Activated T-cell treated with anti-CD3 and anti-CD28 coated beads, Interleukin-2, amount 50 U/mL, for 1 hour (primary cell): ENCODE measurements at regions not wholly inside any gene's neighbourhood (a gene's known extent, or its start where the extent isn't known, plus 50 kb on each side); places are given as distances from the start of the nearest gene placed in this dataset.
"Not testable (repeated sequence)": the region's sequence is repeated elsewhere in the genome, so short reads cannot be mapped to it uniquely, and the experiment has no call there.

Experiments used
- DNase-seq: peaks from one replicate; pipeline ENCODE4 v3.0.0-alpha.2; 2020

DNA sequence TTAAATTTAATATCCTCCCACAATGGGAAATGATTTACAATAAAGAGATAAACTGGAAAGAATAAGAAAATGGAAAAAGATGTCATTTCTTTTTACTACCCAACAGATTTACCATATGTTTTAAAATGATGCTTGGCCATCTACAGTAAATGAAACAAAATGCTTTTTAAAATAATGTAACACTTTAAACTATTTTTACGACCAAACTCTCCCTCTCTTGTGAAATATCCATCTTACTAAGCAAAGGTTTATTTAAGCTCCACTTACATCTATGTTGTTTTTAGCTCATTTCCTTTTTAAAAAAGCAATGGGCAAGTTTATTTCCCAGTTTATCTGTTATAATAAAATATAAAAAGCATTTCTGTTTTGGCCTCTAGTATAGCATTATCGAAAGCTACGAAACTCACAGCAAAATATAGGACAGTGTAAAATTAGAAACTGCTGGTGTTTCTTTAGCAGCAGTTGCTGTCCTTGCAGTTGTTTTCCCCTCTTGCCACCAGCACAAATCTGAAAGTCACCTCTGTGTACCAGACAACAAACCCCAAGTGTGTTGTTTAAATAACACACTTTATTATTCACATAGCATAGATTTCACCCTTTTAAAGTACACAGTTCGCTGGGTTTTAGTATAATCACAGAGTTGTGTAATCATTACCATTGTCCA is 195.1 kb downstream of the CDRT15L2 start:
- no peak for DNase-seq

DNA sequence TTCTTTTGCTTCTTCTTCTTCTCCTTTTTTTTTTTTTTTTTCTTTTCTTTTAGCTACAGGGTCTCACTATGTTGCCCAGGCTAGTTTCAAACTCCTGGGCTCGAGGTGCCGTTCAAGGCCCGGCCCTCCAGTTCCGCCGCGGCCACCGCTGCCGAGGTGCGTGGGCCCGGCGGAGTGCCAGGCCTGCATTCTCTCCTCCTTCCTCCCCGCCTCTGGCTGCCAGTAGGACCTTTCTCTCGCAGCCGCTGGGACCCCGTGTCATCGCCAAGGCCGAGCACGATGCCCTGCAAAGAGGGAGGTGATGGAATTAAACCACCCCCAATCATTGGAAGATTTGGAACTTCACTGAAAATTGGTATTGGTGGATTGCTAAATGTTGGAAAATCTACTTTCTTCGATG is 195.8 kb downstream of the CDRT15L2 start:
- DNase-seq: no peak

DNA sequence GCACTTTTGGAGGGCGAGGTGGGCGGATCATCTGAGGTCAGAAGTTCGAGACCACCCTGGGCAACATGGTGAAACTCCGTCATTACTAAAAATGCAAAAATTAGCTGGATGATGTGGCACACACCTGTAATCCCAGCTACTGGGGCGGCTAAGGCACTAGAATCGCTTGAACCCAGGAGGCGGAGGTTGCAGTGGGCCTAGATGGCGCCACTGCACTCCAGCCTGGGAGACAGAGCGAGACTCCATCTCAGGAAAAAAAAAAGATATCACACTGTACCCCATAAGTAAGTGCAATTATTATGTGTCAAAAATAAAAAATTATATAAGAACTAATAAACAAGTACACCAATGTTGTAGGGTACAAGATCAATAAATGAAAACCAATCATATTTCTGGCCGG is 200.0 kb downstream of the CDRT15L2 start:
- no peak for DNase-seq

DNA sequence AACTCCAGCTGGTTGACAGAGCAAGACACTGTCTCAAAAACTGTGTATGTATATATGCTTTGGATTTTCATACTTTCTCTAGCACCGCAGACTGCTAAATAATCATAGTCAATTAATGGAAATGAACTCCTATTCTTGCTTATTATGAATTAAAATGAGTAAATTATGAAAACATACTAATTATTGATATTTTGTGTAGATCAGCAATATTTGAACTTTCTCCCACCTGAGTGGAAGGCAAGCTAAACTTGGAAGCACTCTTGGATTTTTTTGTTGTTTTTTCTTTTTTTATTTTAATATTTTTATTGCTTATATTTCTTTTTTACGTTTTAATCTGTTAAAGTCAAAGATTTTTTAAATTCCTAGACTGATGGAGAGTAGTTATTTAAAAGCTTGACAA is 201.7 kb downstream of the CDRT15L2 start:
- DNase-seq: no peak

DNA sequence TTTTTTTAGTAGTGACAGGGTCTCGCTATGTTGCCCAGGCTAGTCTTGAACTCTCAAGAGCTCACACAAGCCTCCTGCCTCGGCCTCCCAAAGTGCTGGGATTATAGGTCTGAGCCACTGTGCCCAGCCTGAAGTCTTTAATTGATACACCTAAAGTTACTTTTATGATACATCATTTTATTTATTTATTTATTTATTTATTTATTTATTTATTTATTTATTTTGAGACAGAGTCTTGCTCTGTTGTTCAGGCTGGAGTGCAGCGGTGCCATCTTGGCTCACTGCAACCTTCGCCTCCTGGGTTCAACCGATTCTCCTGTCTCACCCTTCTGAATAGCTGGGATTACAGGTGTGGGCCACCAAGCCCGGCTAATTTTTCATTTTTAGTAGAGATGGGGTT is 202.3 kb downstream of the CDRT15L2 start:
- not testable (repeated sequence) for DNase-seq

DNA sequence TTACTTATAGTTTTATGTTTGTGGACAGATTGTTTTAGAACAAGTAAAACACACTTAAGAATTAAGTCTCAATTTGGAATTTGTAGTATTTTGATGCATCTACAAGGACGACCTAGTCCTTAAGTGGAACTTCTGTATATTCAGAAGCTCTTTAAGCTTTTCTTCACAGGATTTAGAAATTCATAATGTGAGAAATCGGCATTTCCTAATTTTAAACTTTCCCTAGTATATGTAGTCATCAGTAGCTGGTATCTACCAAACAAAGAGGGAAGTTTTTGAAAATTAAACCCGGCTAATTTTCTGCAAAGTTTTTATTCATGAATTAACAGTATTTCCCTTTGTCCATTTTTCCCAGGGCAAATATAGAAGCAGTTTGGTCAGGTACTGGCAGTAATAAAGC is 203.6 kb downstream of the CDRT15L2 start:
- no peak for DNase-seq

DNA sequence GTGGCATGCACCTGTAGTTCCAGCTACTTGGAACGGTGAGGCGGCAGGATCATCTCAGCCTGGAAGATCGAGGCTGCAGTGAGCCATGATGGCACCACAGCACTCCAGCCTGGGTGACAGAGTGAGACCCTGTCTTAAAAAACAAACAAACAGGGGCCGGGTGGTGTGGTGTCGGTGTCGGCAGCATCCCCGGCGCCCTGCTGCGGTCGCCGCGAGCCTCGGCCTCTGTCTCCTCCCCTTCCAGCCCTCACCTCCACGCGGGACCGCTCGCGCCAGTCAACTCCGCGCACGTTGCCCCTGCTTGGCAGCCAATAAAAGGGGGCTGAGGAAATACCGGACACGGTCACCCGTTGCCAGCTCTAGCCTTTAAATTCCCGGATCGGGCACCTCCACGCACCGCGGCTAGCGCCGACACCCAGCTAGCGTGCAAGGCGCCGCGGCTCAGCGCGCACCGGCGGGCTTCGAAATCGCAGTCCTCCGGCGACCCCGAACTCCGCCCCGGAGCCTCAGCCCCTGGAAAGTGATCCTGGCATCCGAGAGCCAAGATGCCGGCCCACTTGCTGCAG is 204.7 kb downstream of the CDRT15L2 start:
- no peak for DNase-seq

DNA sequence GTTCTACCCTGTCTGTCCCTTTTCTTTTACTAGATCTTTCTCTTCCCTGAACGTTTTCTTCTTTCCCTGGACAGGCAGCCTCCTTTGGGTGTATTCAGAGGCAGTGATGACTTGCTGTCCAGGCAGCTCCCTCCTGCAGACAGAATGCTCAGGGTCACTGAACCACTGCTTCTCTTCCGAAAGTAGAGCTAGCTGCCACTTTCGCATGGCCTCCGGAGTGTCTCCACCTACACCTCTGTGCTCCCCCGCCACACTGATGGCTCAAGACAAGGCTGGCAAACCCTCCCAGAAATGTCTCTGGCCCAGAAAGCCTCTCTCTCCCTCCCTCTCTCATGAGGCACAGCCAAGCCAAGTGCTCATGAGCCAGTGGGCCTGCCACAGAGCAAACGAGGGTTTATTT is 207.8 kb downstream of the CDRT15L2 start:
- DNase-seq: no peak

DNA sequence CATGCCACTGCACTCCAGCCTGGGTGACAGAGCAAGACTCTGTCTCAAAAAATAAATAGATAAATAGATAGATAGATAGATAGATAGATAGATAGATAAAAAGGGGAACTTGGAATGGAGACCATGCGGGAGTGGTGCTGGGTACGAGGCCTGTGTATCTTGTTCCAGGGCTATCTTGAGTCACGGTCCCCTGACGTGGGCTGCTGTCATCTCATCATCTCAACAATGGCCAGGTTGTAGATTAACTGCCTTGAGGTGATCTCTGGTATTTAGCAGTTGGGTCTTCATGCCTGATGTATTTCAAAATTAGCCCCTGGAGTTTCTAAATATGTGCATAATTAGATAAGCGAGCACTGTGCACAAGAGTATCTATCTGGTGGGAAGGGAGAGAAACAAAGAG is 212.1 kb downstream of the CDRT15L2 start:
- DNase-seq: no peak

DNA sequence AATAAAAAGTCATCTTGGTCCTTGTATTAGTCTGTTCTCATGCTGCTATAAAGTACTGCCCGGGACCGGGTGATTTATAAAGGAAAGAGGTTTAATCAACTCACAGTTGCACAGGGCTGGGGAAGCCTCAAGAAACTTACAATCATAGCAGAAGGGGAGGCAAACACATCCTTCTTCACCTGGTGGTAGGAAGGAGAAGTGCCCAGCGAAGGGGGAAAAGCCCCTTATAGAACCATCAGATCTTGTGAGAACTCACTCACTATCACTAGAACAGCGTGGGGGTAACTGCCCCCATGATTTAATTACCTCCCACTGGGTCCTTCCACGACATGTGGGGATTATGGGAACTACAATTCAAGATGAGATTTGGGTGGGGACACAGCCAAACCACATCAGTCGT is 215.0 kb downstream of the CDRT15L2 start:
- not testable (repeated sequence) for DNase-seq

DNA sequence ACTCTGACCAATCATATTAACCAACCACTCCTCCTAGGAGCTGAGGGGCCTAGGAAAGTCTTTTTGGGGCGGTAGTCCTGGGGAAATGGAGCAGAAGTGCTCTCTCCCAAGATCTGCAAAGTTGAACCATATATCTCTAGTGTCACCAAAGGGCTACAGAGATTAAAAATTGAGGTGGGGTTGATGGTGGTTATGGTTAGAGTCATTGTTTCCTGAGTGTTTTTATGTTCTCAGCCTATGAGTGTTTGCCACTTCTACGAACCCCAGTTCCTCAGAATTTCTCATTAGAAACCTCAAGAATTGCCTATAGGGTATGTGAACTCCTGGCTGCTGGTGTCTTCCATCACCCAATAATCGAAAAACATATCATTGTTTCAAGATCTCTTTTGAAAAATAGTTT is 217.8 kb downstream of the CDRT15L2 start:
- no peak for DNase-seq

DNA sequence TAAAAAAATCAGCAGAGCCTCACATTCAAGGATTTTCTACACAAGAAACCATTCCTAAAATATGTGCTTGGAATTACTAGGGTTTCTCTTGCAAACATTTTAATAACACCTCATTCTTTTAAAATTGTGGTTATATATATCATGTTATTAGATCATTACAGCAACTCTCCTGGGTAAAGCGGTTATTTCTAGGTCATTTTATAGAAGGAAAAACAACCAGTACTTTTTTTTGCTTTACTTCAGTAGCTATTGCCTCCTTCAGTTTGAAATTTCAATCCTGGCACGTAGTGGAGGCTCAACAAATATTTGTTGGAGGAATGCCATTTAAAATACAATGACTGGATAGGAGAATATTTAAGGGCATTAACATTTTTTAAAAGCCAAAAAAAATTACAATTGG is 220.6 kb downstream of the CDRT15L2 start:
- no peak for DNase-seq

DNA sequence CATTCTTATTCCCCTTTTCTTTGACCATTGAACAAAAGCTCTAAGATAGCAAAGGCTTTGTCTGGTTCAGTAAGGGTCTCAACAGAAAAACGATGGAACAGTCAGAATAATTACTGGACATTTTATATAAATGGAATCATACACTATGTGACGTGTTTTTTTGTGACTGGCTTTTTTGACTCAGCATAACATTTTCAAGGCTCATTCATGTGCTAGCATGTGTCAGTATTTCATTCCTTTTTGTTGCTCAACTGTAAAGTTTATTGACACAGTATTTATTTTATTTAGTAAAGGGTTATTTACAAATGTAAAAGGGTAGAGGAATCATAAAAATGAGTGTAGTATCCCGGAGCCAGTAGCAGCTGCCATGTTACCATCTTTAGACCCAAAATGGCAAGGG is 226.2 kb downstream of the CDRT15L2 start:
- DNase-seq: no peak

DNA sequence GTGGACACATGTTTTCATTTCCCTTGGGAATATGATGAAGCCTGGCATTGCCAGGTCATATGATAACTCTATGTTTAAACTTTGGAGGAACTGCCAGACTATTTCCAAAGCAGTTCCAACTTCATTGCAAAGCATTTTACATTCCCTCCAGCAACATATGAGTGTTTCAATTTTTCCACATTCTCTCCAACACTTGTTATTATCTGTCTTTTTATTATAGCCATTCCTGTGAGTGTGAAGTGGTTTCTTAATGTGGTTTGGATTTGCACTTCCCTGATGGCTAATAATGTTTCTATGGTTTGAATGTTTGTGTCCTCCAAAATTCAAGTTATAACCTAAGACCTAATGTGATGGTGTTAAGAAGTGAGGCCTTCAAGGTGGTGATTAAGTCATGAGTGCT is 228.0 kb downstream of the CDRT15L2 start:
- not testable (repeated sequence) for DNase-seq

DNA sequence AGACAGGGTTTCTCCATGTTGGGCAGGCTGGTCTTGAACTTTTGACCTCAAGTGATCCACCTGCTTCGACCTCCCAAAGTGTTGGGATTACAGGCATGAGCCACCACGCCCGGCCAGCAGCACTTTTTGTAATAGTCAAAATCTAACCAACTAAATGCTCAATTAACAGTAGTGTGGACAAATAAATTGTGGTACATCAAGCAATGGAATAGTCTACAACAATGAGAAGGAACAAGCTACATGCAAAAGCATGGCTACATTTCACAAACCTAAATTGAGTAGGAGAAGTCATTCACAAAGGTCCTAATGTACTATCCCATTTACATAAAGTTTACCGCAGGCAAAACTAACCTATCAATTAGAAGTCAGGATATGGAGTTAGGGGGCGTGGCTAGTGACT is 227.4 kb downstream of the USP22 start:
- DNase-seq: not testable (repeated sequence)

DNA sequence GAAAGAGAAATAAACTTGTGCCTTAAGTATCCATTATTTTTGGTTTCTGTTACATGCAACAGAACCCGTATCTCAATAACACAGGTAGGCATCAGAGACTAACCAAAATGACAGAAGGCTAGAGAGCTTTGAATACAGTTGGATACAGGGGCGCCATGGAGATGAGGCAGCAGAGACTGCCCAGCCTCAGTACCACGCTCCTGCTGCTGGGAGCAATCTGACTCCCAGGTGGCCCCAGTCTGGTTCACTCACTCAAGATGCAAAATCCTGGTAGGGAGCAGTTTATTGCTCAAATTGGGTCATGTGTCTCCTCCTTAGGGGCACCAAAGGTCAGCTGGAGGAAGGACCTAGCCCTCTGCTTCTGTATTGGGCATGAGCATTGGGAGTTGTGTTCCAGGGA is 218.9 kb downstream of the USP22 start:
- no peak for DNase-seq

DNA sequence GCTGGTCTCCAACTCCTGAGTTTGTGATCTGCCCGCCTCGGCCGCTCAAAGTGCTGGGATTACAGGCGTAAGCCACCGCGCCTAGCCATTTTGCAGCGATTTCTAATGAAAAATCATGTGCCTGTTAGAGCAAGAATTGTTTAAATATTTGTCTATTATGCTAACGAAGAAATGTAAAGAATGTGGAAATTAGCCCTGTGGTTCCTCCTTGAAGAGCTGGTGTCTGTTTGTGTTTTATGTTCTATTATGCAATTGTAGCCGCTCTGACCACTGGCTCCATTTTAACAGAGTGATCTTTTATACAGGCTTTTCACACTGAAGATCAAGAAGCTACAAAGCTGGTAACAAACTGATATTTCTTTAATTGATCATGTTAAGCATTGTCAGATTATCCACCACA is 217.3 kb downstream of the USP22 start:
- no peak for DNase-seq

DNA sequence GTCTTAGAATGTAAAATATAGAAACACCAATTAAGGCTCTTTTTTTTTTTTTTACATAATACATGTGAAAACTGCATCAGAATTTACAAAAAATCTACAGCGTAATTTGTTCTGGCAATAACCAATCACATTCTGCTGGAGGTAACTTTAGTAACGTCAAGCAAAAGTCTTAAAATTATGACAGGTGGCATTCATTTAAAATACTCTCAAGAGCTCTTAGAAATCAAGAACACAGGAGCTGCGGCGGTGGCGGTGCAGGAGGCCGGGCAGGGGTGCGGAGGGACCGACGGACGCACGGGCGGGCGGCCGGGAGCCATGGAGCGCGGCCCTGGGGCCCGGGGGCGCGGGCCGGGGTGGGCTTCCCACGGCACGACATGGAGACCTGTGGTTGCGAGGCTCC is 202.4 kb downstream of the USP22 start:
- DNase-seq: not testable (repeated sequence)

DNA sequence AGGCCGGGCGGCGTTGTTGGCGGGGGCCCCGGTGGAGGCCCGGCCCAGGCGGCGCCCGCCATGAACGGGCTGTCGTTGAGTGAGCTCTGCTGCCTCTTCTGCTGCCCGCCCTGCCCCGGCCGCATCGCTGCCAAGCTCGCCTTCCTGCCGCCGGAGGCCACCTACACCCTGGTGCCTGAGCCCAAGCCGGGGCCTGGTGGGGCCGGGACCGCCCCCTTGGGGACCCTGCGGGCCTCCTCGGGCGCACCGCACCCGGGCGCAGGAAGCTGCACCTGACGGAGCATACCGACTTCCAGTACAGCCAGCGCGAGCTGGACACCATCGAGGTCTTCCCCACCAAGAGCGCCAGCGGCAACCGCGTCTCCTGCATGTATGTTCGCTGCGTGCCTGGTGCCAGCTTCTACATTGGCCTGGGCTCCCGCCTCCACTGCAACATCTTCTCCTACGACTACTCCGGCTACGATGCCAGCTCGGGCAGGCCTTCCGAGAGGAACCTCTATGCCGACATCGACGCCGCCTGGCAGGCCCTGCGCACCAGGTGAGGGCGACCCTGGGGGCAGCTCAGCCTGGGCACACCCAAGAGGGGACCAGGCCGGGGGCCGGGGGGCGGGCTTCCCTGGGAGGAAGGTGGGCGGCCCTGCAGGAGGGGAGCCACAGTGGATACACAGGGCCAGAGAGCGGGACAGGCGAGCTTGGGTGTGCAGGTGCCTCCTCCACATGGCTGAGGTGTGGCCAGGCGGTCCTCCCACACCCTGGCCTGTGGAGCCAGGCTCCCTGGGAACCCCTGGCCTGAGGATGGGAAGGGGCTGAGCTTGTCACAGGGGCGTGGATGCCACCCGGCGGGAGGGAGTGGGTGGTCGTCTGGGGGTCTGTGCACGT is 201.6 kb downstream of the USP22 start:
- DNase-seq: peak; percentile 21

DNA sequence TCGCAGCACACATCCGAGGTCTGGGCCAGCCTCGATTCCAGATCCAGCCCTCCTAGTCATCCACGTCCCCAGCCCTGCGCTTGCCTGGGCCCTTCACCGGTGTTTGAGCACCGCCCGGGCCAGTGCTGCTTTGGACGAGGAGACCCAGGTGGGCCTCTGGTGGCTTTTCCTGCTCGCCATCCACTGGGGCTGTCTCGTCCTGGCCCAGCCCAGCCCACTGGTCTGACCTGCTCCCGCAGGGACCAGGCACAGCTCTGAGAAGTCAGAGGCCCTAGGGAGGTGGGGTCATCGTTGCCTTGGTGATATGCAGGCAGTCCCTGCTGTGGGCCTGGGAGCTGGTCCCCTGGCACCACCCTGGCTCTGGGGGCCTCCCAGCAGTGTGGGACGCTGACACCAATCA is 200.8 kb downstream of the USP22 start:
- DNase-seq: not testable (repeated sequence)

DNA sequence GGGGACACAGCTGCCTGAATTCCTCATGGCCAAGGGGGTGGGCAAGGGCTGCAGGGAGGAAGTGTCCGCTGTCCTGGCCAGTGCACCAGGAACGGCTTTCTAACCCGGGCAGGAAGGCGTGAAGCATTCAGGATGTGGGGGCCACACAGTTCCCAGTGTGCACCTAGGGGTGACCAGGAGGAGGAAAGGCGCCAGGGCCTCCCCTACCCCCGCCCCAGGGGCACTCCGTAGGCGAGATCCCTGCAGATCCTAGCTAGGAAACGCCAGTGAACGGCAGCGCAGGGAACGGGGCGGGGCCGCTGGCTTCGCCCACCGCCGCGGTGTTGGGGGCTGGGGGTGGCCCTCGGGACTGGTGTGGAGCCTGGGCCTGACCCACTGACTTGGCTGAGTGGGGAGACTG is 199.6 kb downstream of the USP22 start:
- DNase-seq: not testable (repeated sequence)

DNA sequence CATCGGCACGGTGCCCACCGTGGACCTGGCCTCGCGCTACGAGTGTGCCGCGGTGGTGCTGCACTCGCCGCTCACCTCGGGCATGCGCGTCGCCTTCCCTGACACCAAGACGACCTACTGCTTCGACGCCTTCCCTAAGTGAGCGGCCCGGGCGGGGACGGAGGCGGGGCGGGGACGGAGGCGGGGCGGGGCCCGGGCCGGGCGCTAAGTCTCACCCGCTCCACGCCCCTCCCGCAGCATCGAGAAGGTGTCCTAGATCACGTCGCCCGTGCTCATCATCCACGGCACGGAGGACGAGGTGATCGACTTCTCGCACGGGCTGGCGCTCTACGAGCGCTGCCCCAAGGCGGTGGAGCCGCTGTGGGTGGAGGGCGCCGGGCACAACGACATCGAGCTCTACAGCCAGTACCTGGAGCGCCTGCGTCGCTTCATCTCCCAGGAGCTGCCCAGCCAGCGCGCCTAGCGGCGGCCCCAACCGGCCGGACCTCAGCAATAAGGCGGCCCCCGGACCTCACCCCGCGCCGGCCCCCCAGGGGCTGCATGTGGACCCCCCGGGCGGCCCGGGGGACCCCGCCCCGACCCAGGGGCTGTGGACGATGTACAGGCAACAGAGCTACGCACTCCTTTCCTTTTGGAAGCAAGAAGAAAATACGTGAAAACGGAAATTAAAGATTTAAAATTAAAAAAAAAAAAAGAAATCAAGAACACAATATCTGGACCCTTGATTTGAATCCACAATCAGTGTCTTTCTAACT is 198.8 kb downstream of the USP22 start:
- peak; percentile 46 for DNase-seq

DNA sequence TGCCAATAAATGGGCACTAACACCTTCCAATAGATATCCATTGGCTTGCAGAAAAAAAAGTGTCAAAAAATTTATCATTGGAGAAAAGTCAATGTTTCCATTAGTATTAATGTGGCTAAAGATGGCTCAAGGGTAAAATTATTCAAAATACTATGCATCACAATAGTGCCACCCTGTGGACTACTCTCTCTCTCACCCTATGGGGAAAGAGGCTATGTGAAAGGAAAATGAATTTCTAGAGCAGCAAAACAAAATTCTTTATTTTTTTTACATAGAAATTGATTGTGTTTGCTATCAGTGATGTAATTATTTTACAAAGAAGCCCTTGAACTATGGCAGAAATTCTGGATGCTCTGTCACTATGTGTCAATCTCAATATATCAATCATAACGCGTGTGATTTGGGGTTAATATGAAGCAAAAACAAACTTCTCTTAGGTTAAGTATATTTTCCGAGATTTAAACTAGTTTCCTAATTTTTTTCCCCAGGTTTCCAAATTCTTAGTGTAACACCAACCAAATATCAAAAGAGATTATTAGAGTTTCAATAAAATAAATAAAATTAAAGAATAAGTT is 193.9 kb downstream of the USP22 start:
- not testable (repeated sequence) for DNase-seq
